ENCODE measurements at regions not wholly inside any gene's neighbourhood (a gene's known extent, or its start where the extent isn't known, plus 50 kb on each side); places are given as distances from the start of the nearest gene placed in this dataset.

- TF ChIP-seq CTCF (IDR thresholded peaks at IDR 0.05) (no peak), ZFX (IDR thresholded peaks at IDR 0.05; ENCODE audit: borderline replicate concordance) (no peak)
- H3K27ac ChIP-seq, result no peak overlapping the region
These were observed 1158.1 kb upstream of the TENM4 start for GRCh38 chr11:80598905-80599304.

GRCh38 chr11:80596291-80596810 is 1155.5 kb upstream of the TENM4 start:
- no peak overlapping the region for H3K27ac ChIP-seq
- TF ChIP-seq CTCF (IDR thresholded peaks at IDR 0.05), result no peak
- no peak for TF ChIP-seq ZFX (IDR thresholded peaks at IDR 0.05; ENCODE audit: borderline replicate concordance)

- no peak overlapping the region for H3K27ac ChIP-seq
- TF ChIP-seq CTCF (IDR thresholded peaks at IDR 0.05) (no peak), ZFX (IDR thresholded peaks at IDR 0.05; ENCODE audit: borderline replicate concordance) (no peak)
These were observed 1154.2 kb upstream of the TENM4 start for GRCh38 chr11:80595011-80595410.

GRCh38 chr11:80593648-80594374 is 1153.0 kb upstream of the TENM4 start:
- no peak for TF ChIP-seq ZFX (IDR thresholded peaks at IDR 0.05; ENCODE audit: borderline replicate concordance)
- TF ChIP-seq CTCF (IDR thresholded peaks at IDR 0.05), result no peak
- H3K27ac ChIP-seq, result no peak overlapping the region

- TF ChIP-seq CTCF (IDR thresholded peaks at IDR 0.05) (no peak), ZFX (IDR thresholded peaks at IDR 0.05; ENCODE audit: borderline replicate concordance) (no peak)
- no peak overlapping the region for H3K27ac ChIP-seq
These were observed 1151.7 kb upstream of the TENM4 start for GRCh38 chr11:80592546-80592945.

- no peak overlapping the region for H3K27ac ChIP-seq
- TF ChIP-seq CTCF (IDR thresholded peaks at IDR 0.05), result no peak
- TF ChIP-seq ZFX (IDR thresholded peaks at IDR 0.05; ENCODE audit: borderline replicate concordance), result no peak
These were observed 1147.1 kb upstream of the TENM4 start for GRCh38 chr11:80587906-80588305.

GRCh38 chr11:80586464-80586863 is 1145.6 kb upstream of the TENM4 start:
- H3K27ac ChIP-seq, result no peak overlapping the region
- TF ChIP-seq CTCF (IDR thresholded peaks at IDR 0.05) (no peak), ZFX (IDR thresholded peaks at IDR 0.05; ENCODE audit: borderline replicate concordance) (no peak)
